GM12872 (cell line): ENCODE measurements at regions not wholly inside any gene's neighbourhood (a gene's known extent, or its start where the extent isn't known, plus 50 kb on each side); places are given as distances from the start of the nearest gene placed in this dataset.

ENCODE experiments used
- CTCF ChIP-seq: IDR thresholded peaks from 3 replicates; pipeline ENCODE4 v1.5.1; 2011; ENCODE audit warnings: low read depth, mild to moderate bottlenecking, low read length, moderate library complexity; ENCODE audit not compliant: insufficient read depth

DNA sequence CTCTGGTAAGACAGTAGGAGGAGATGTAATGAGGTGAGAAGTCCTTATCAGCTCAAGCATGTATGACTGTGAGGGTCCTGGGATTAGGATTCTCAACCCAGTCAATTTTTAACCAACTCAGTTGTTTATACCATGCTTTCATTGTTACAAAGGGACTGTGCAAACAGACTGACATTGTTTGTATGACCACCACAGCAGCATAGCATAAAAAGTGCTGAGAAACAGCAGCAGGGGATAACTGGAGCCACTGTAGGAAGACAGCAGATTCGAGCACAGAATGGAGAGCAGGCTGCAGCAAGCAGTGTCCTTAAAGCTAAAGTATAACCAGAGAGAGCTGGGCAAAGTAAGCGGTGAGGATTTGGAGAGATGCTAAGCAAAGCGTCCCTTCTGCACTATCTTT is 829.5 kb downstream of the REEP3 start:
- no peak for TF ChIP-seq CTCF

DNA sequence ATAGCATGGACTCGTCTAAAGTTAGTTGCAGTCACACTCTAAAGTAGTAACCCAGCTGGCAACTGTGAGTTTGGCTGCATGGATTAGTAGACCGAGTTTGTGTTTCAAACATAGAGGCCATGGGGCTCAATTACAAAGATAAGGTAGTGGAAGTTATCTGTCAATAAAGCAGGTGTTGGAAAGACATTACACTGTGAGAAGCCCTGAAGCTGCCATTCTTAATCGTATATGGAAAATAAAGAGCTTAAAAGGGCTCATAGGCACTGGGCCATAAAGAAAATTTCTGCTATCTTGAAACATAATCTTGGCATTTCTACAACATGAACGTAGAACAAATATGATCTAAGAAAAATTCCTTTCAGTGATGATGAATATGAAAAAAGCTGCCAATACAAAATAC is 837.7 kb downstream of the REEP3 start:
- no peak for TF ChIP-seq CTCF

DNA sequence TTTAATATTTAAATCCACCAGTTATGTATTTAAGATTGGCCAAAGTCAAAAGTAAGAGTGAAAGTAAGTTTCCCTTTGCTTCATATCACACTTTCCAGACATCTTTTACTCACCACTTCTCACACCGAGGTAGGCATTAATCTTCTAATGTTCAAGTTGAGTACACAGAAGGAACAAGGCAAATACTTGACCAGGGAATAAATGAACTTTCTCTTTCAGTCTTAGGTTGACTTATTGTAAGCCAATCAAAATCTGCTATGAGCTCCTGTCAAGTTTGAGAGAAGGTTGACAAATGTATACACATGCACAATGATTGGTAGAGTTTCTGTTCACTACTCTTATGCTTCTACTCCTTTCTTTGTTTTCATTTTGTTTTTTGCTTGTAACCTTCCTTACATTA is 842.5 kb downstream of the REEP3 start:
- TF ChIP-seq CTCF = no peak

GRCh38 chr10:64365663-64366062 is 844.5 kb downstream of the REEP3 start:
- no peak for TF ChIP-seq CTCF

DNA sequence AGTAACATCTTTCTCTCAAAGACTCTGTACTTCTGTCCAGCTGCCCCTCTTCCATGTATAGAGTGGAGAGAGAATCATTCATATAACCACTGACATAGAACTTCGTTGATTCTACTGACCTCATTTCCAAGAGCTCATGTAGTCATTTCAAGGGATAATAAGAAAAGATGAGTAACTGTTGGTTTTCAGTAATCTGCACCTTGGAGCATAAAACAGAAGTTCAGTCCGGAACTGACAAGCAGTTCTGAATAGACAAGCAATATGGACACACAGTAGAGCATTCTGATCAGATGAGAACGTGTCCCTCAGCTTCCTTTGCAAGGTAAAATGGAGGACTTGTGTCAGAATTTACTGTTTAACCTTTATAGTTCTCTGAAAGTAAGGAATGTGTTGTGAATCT is 847.1 kb downstream of the REEP3 start:
- TF ChIP-seq CTCF = no peak

GRCh38 chr10:64369885-64370773 is 848.9 kb downstream of the REEP3 start:
- no peak for TF ChIP-seq CTCF

DNA sequence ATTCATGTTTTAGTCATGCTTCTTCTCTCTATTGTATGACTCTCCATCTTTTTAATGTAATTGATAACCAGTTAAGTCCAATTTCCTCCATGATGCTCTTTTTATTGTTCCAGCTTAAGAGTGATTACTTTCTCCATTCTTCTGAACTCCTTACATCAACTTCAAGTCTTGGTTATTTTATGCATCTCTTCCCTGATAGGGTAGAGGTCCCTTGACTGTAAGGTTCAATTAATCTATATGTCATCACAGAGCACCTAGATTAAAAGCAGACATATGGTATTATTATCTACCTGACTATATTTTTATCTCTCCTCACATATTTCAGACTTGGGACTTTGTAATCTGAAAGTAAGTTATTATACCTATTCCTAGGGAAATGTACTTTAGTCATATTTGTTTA is 853.1 kb downstream of the REEP3 start:
- TF ChIP-seq CTCF = no peak

DNA sequence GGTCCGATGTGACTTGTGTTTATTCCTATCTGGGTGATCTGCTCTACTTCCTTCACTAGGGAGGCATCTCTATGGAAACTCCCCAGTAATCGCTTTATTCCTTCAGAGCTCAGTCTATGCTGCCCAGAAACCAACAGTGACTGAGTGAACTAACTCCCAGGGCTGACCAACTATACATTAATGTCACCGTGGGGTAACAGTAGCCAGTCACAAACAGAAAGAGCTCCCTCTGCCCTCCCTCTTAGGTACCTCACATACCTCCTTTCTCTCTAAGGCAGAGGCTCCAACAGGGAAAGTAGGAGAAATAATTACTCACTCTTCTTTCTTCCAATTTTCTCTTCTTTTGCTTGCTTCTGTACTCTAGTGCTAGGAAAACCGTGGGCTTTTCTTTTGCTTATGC is 855.0 kb downstream of the REEP3 start:
- no peak for TF ChIP-seq CTCF
